Fibroblast of skin of back (primary cell): ENCODE measurements at regions not wholly inside any gene's neighbourhood (a gene's known extent, or its start where the extent isn't known, plus 50 kb on each side); places are given as distances from the start of the nearest gene placed in this dataset.

Experiments
- DNase-seq: peaks from one replicate; pipeline ENCODE4 v3.0.0-alpha.2; 2013

DNA sequence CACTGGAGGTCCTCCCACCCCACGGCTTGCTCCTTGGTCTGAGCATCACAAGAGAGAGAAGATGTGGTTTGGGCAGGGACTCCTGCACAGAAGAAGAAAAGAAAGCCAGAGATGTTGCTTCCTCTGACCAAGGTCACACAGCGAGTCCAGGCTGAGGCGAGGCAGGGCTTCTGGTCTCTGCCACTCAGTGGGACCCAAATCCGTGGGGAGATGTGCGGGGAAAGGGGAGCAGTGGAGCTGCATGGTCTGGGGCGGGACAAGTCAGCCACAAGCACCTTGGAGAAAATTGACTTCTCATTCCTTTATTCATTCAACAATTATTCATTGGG, 150.9 kb downstream of the C9orf50 start:
- no peak for DNase-seq

DNA sequence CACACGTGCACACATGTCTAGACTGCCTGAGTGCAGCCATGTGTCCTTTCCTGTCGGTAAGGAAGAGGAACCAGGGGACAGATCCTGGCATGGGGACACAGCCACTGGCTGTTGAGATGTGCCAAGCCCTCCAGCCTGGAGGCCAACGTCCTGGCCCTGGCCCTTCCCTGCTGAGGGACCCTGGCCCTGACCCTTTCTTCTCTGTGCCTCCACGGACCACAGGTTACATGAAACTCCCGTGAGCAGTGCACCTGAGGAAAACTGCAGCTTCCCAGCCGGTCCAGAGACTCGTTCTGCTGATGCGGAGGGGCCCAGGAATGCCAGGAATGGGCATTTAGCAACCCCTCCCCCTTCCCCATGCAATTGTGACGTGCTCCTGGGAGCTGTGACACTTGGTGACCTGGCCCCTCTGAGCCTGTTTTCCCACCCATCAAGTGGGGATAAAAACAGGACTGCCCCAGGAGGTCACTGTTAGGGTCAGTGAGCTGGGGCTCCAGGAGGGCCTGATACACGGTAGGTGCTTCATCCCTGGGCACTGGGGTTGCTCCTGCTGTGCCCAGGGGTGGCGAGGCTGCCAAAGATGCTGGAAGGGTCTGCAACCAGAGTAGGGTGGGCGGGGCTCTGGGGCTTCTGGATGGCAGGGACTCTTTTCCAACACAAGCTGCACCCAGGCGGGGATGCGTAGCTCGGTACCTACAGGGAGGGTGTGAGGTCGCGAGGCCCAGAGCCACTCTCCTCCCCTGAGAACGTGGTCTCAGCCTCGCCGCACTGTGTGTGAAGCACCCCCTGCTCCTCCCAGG, 151.5 kb downstream of the C9orf50 start:
- no peak for DNase-seq

GRCh38 chr9:129467739-129468666, 152.9 kb downstream of the C9orf50 start:
- DNase-seq, result no peak

DNA sequence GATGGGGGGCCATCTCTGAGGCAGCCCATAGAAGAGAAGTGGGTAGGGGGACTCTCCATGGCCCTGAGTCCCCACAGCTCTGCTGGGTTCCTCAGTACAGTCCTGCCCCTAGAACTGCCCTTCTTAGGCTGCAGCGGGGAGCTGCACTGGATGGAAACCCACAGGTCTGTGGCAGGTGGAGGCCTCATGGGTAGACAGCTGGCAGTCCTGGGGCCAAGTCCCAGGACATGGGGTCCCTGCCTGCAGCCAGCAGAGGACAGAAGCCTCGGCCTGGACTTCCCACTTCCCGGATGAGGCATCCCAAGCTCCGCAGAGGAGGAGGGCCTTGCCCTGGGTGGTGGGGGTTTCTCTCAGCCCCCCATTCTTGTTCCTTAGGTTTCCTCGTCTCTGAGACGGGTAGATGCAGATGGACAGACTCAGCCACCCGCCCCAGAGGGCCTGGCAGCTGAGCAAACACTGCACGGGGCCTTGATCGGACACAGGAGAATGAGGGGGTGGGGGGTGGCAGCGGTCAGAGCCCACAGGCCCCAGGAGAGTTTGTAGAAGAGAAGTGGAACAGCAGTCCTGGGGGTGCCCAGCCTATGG, 153.8 kb downstream of the C9orf50 start:
- DNase-seq, result no peak

- DNase-seq, result no peak
Observed at GRCh38 chr9:129465834-129466535, 154.9 kb downstream of the C9orf50 start.

GRCh38 chr9:129464972-129465833, 155.7 kb downstream of the C9orf50 start:
- peak; percentile 28 for DNase-seq

DNA sequence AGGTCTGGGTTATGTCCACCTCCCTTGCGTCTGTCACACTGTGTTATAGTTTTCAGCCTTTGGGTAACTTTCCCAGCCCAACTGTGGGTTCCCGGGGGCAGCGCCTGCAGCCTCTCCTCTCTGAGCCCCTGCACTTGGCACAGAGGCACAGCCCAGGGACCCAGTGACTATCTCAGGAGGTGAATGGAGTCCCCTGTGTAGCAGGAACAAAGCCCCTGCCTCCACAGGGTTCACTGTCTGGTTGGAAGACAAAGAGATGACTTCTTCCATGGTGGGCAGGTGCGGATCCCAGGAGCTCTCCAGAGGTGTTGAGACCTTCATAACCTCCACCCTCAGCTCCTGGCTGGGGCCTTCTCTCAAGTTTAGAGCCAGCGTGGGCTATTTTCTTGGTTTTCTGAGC, 156.9 kb downstream of the C9orf50 start:
- DNase-seq, result no peak

DNA sequence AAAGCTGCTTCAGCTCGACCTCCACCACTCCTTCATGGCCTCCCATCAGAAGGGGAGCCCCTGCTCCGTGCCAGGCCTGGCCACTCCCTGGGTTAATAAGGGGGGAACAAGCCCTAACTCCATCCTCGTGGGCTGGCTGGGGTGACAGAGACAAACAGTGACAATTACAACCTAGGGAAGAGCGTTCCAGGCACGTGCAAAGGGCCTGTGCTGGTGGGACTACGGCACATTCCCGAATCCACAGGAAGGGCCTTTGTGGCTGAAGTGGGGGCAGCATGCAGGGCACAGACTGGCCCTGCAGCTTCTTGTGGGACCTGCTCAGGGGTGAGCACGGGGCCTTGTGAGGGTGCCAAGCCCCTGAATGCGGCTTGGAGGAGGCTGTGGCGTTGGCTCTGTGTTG, 157.4 kb downstream of the C9orf50 start:
- DNase-seq, result no peak

GRCh38 chr9:129462360-129462759, 158.5 kb downstream of the C9orf50 start:
- DNase-seq, result no peak

- DNase-seq, result peak; percentile 100
Observed at GRCh38 chr9:129460323-129461261, 160.3 kb downstream of the C9orf50 start.

- no peak for DNase-seq
Observed at GRCh38 chr9:129459547-129460322, 161.2 kb downstream of the C9orf50 start.

- peak; percentile 36 for DNase-seq
Observed at GRCh38 chr9:129458663-129459546, 162.0 kb downstream of the C9orf50 start.

DNA sequence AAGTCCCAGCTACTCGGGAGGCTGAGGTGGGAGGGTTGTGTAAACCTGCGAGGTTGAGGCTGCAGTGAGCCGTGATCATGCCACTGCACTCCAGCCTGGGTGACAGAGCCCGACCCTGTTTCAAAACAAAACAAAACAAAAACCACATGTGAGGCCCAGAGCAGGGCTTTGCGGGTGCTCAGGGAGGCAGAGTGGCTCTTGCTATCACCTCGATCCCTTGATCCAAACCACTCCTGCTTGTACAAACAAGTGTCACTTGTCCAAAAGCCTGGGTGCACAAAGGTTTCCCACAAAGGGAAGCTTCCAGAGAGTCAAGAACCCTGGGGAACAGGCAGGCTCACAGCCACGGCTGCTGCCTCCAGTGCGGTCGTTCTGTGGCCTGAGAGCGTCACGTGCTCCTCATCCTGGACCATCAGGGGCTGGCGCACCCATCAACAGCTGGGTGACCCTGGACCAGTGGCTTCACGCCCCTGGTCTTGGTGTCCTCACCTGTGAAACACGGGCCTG, 162.7 kb downstream of the C9orf50 start:
- DNase-seq, result no peak

GRCh38 chr9:129457325-129457779, 163.5 kb downstream of the C9orf50 start:
- no peak for DNase-seq

- no peak for DNase-seq
Observed at GRCh38 chr9:129456549-129457324, 164.2 kb downstream of the C9orf50 start.

DNA sequence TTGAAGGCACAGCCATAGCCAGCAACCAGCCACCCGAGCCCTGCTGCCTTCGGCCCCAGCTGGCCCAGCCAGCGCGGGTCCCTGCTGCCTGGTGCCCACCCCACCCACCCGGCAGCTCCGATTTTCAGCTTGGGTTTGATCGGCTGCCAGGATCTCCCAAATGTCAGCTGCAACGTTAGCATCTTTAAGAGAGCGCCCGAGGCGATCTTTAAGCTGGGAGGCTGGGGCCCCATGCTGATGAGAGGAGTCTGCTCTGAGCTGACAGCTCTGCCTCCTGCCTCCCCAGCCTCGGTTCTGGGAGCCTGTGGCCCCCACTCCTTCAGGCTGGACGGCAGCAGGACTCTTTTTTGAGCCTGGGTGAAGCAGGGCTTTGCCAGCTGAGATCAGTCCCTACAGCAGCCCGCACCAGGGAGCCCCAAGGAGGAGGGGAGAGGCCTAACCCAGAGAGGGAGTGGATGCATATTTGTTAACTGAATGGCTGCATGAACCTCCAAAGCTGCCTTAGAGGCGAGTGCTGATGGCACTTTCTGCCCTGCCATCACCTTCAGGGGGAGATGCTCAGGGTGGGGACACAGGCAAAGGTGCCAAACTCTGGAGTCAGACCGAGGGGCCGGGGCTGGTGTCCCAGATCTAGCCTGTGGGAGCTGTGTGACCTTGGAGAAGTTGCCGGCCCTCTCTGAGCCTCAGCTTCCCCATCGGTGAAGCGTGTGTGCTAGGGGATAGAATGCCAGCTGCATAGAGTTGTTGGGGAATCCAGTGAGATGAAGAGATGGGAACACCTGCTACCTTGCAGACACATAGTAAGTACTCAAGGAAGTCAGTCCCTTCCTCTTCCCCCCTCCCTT, 165.5 kb downstream of the C9orf50 start:
- peak; percentile 46 for DNase-seq
